22Rv1 (cell line): ENCODE measurements at regions not wholly inside any gene's neighbourhood (a gene's known extent, or its start where the extent isn't known, plus 50 kb on each side); places are given as distances from the start of the nearest gene placed in this dataset.

Experiments
- ZFX ChIP-seq: fragments of 450-650 bp; IDR thresholded peaks from 2 replicates; pipeline ENCODE4 v1.6.1; 2017; ENCODE audit warnings: antibody characterized with exemption, borderline replicate concordance
- TF ChIP-seq, protein P1 (sequence below): fragments of 450-650 bp; IDR thresholded peaks from 2 replicates; pipeline ENCODE4 v1.5.1; 2017; ENCODE audit warnings: mild to moderate bottlenecking

DNA sequence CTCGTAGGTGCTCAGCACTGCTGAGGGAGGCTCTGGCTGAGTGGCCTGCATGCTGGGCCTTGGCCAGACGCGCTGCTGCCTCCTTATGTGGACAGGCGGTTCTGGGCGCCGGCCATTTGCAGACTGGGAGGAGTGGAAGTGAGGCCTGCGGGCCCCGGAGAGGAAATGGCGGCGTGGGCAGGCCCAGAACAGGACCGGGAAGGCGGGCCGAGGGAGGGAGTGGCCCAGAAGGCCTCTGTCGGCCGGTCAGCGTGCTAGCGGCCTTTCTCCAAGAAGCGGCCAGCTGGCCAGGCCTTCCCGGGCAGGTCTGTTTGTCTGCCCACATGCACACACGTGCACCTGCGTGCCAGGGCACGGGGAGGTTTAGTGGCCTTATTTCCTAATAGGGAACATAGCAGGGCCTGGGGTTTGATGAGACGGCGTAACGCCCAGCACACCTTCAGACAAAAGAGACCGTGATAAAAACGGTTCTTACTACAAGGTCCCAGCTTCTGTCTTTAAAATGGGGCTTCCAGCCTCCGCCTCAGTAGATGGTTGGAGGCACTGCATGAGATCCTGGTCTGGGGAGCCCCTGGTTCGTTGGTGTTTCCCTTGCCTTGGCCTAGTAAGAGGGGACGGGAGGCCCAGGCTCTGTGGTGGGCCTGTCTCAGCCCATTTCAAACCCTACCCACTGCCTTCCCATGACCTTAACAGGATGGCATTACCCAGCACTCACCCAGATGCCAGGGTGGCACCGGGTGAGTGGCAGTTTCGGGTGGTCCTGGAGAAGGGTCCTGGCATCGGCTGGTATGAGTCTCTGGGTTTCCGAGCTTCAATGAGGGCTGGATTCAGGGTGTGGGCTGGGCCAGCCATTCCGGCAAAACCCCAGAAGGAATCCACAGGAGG is 65.1 kb upstream of the PPARA start:
- TF ChIP-seq, protein P1, sequence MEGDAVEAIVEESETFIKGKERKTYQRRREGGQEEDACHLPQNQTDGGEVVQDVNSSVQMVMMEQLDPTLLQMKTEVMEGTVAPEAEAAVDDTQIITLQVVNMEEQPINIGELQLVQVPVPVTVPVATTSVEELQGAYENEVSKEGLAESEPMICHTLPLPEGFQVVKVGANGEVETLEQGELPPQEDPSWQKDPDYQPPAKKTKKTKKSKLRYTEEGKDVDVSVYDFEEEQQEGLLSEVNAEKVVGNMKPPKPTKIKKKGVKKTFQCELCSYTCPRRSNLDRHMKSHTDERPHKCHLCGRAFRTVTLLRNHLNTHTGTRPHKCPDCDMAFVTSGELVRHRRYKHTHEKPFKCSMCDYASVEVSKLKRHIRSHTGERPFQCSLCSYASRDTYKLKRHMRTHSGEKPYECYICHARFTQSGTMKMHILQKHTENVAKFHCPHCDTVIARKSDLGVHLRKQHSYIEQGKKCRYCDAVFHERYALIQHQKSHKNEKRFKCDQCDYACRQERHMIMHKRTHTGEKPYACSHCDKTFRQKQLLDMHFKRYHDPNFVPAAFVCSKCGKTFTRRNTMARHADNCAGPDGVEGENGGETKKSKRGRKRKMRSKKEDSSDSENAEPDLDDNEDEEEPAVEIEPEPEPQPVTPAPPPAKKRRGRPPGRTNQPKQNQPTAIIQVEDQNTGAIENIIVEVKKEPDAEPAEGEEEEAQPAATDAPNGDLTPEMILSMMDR: no peak
- no peak for TF ChIP-seq ZFX
